GM23338 (cell line): ENCODE measurements at regions not wholly inside any gene's neighbourhood (a gene's known extent, or its start where the extent isn't known, plus 50 kb on each side); places are given as distances from the start of the nearest gene placed in this dataset.

ENCODE experiments used
- ATAC-seq: fragments of 200-7000 bp; cut with Tn5 transposase; 3 replicates; pipeline ENCODE4 v1.9.1; 2020
- DNase-seq: peaks from one replicate; pipeline ENCODE4 v3.0.0-alpha.2; 2015; ENCODE audit warnings: low spot score
- H2AFZ ChIP-seq: fragments of 200-600 bp; sonication (generic); 2 replicates; pipeline ENCODE4 v1.8.0; 2016; ENCODE audit warnings: antibody characterized with exemption, mild to moderate bottlenecking, moderate library complexity
- H3F3A ChIP-seq: fragments of 200-600 bp; sonication (generic); replicated peaks from 2 replicates; pipeline ENCODE4 v1.8.0; 2017; ENCODE audit warnings: antibody characterized with exemption, mixed run types, low read depth
- H3K27ac ChIP-seq: fragments of 200-600 bp; sonication (generic); 2 replicates; pipeline ENCODE4 v1.6.1; 2016; ENCODE audit warnings: low read depth
- H3K27me3 ChIP-seq: fragments of 200-600 bp; sonication (generic); 2 replicates; pipeline ENCODE4 v1.8.0; 2016; ENCODE audit warnings: mild to moderate bottlenecking, mixed run types, moderate library complexity; ENCODE audit not compliant: insufficient read depth
- H3K36me3 ChIP-seq: fragments of 200-600 bp; sonication (generic); 2 replicates; pipeline ENCODE4 v1.8.0; 2016; ENCODE audit warnings: mild to moderate bottlenecking; ENCODE audit not compliant: insufficient read depth
- H3K4me1 ChIP-seq: fragments of 200-600 bp; sonication (generic); 2 replicates; pipeline ENCODE4 v1.8.0; 2016; ENCODE audit warnings: mild to moderate bottlenecking, moderate library complexity; ENCODE audit not compliant: insufficient read depth
- H3K4me2 ChIP-seq: fragments of 200-600 bp; sonication (generic); 2 replicates; pipeline ENCODE4 v1.7.1; 2017; ENCODE audit warnings: mixed run types
- H3K4me3 ChIP-seq: fragments of 200-600 bp; sonication (generic); 2 replicates; pipeline ENCODE4 v1.6.1; 2016; ENCODE audit warnings: mixed run types
- H3K79me2 ChIP-seq: fragments of 200-600 bp; sonication (generic); replicated peaks from 2 replicates; pipeline ENCODE4 v1.8.0; 2017; ENCODE audit warnings: mild to moderate bottlenecking; ENCODE audit not compliant: insufficient read depth
- H3K9me2 ChIP-seq: fragments of 200-600 bp; sonication (generic); 2 replicates; pipeline ENCODE4 v1.8.0; 2017; ENCODE audit not compliant: insufficient read depth
- H4K20me1 ChIP-seq: fragments of 200-600 bp; sonication (generic); replicated peaks from 2 replicates; pipeline ENCODE4 v1.8.0; 2017; ENCODE audit warnings: mild to moderate bottlenecking; ENCODE audit not compliant: insufficient read depth
- H3K27ac Mint-ChIP-seq: 2 replicates; pipeline ENCODE4 v1.8.0; 2020; ENCODE audit warnings: inconsistent platforms, mild to moderate bottlenecking, moderate library complexity, mixed read lengths
- H3K27me3 Mint-ChIP-seq: 3 replicates; pipeline ENCODE4 v1.8.0; 2022; ENCODE audit warnings: low read depth, mild to moderate bottlenecking, moderate library complexity, mixed read lengths, inconsistent platforms; ENCODE audit not compliant: insufficient read depth, poor library complexity
- H3K36me3 Mint-ChIP-seq: 3 replicates; pipeline ENCODE4 v1.8.0; 2021; ENCODE audit warnings: low read depth, mild to moderate bottlenecking, inconsistent platforms, moderate library complexity, mixed read lengths
- H3K4me1 Mint-ChIP-seq: 3 replicates; pipeline ENCODE4 v1.8.0; 2020; ENCODE audit warnings: mild to moderate bottlenecking, inconsistent platforms, mixed read lengths
- H3K4me3 Mint-ChIP-seq: 3 replicates; pipeline ENCODE4 v1.8.0; 2021; ENCODE audit warnings: moderate library complexity, mild to moderate bottlenecking, inconsistent platforms, mixed read lengths
- H3K9me3 Mint-ChIP-seq: 3 replicates; pipeline ENCODE4 v1.8.0; 2020; ENCODE audit warnings: moderate library complexity, mild to moderate bottlenecking, inconsistent platforms, mixed read lengths
- EZH2 ChIP-seq: fragments of 200-600 bp; sonication (generic); IDR thresholded peaks from one replicate; pipeline ENCODE4 v1.8.0; 2017; ENCODE audit warnings: antibody characterized with exemption, mild to moderate bottlenecking, low read depth; ENCODE audit not compliant: unreplicated experiment
- EZH2phosphoT487 ChIP-seq: fragments of 200-600 bp; sonication (generic); IDR thresholded peaks from one replicate; pipeline ENCODE4 v1.8.1; 2018; ENCODE audit warnings: antibody characterized with exemption; ENCODE audit not compliant: unreplicated experiment
- JUNB ChIP-seq: IDR thresholded peaks from one replicate; pipeline ENCODE4 v1.6.1; 2016; ENCODE audit warnings: antibody characterized with exemption; ENCODE audit not compliant: unreplicated experiment
- POLR2AphosphoS5 ChIP-seq: IDR thresholded peaks from 2 replicates; pipeline ENCODE4 v1.6.1; 2016; ENCODE audit warnings: antibody characterized with exemption, low read depth
- STAT1 ChIP-seq: IDR thresholded peaks from one replicate; pipeline ENCODE4 v1.6.1; 2016; ENCODE audit warnings: antibody characterized with exemption; ENCODE audit not compliant: unreplicated experiment
- ZNF114 ChIP-seq: fragments of 250-450 bp; sonication (Bioruptor Pico); IDR thresholded peaks from 2 replicates; pipeline ENCODE4 v1.5.0; 2020; ENCODE audit warnings: mild to moderate bottlenecking, moderate library complexity
- ZNF331 ChIP-seq: fragments of 250-450 bp; sonication (Bioruptor Pico); IDR thresholded peaks from 2 replicates; pipeline ENCODE4 v1.5.0; 2020; ENCODE audit warnings: low read depth, mild to moderate bottlenecking, moderate library complexity
- TF ChIP-seq, protein P1 (sequence below): IDR thresholded peaks from 2 replicates; pipeline ENCODE4 v1.6.1; 2016; ENCODE audit warnings: antibody characterized with exemption
- TF ChIP-seq, protein P2 (sequence below): IDR thresholded peaks from one replicate; pipeline ENCODE4 v1.6.1; 2018; ENCODE audit warnings: antibody characterized with exemption; ENCODE audit not compliant: unreplicated experiment
- TF ChIP-seq, protein P3 (sequence below), 2 experiments: fragments of 200-600 bp in 1 of 2; sonication (generic) in 1 of 2; conservative IDR thresholded peaks; 2 replicates each; pipeline versions ENCODE4 v1.5.1 to v1.6.1; 2016 to 2017; ENCODE audit warnings: antibody characterized with exemption in 2 of 2, low read depth in 2 of 2, mild to moderate bottlenecking in 2 of 2, moderate library complexity in 1 of 2

DNA sequence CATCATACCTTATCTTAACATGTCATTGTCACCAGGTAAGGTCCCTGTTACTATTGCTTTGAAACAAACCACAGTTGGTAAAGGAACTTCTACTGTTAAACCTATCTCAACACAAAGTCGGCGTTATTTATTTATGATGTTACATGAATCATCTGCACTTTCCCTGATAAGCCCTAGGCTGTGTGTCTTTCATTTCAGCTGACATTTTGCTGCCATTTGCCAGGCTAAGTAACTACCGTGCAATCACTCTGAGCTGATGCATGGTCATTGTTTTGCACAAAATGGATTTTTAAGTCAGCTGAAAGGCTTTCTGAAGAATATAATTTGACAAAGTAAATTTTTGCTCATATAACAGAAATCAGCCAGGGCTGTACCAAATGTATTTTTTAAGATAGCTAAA lies 546.5 kb downstream of the ZNF608 start:
- no peak for TF ChIP-seq POLR2AphosphoS5
- no peak for TF ChIP-seq EZH2phosphoT487
- TF ChIP-seq ZNF331 = no peak
- TF ChIP-seq, protein P1, sequence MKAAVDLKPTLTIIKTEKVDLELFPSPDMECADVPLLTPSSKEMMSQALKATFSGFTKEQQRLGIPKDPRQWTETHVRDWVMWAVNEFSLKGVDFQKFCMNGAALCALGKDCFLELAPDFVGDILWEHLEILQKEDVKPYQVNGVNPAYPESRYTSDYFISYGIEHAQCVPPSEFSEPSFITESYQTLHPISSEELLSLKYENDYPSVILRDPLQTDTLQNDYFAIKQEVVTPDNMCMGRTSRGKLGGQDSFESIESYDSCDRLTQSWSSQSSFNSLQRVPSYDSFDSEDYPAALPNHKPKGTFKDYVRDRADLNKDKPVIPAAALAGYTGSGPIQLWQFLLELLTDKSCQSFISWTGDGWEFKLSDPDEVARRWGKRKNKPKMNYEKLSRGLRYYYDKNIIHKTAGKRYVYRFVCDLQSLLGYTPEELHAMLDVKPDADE = no peak
- TF ChIP-seq, protein P2, sequence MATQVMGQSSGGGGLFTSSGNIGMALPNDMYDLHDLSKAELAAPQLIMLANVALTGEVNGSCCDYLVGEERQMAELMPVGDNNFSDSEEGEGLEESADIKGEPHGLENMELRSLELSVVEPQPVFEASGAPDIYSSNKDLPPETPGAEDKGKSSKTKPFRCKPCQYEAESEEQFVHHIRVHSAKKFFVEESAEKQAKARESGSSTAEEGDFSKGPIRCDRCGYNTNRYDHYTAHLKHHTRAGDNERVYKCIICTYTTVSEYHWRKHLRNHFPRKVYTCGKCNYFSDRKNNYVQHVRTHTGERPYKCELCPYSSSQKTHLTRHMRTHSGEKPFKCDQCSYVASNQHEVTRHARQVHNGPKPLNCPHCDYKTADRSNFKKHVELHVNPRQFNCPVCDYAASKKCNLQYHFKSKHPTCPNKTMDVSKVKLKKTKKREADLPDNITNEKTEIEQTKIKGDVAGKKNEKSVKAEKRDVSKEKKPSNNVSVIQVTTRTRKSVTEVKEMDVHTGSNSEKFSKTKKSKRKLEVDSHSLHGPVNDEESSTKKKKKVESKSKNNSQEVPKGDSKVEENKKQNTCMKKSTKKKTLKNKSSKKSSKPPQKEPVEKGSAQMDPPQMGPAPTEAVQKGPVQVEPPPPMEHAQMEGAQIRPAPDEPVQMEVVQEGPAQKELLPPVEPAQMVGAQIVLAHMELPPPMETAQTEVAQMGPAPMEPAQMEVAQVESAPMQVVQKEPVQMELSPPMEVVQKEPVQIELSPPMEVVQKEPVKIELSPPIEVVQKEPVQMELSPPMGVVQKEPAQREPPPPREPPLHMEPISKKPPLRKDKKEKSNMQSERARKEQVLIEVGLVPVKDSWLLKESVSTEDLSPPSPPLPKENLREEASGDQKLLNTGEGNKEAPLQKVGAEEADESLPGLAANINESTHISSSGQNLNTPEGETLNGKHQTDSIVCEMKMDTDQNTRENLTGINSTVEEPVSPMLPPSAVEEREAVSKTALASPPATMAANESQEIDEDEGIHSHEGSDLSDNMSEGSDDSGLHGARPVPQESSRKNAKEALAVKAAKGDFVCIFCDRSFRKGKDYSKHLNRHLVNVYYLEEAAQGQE = no peak
- no peak for TF ChIP-seq ZNF114 (CRISPR knock-in tag)
- TF ChIP-seq STAT1 = no peak
- TF ChIP-seq JUNB = no peak
- no peak for ATAC-seq
- Histone ChIP-seq H3K9me2 (no peaks in the 10 kb centered on the region), H3K4me3 (no peak overlapping the region), H3K27me3 (no peaks in the 10 kb centered on the region), H3K4me2 (no peak overlapping the region), H4K20me1 (no peaks in the 10 kb centered on the region), H3K4me1 (0 out of 2 replicates have a peak, but pooled peaks cover 5% of the 10 kb centered on the region), H3K79me2 (no peaks in the 10 kb centered on the region), H3K27ac (no peak overlapping the region), H3K36me3 (peaks cover 9% of the 10 kb centered on the region; the same call in 1 of the 2 replicates), H2AFZ (no peak overlapping the region), H3F3A (no peaks in the 10 kb centered on the region)
- H3K27me3 Mint-ChIP-seq = peaks cover 7% of the 10 kb centered on the region
- H3K4me3 Mint-ChIP-seq = no peak overlapping the region
- DNase-seq = no peak
- H3K4me1 Mint-ChIP-seq = no peaks in the 10 kb centered on the region; the same call in 2 of the 3 replicates
- H3K9me3 Mint-ChIP-seq = peaks cover 47% of the 10 kb centered on the region
- no peak overlapping the region for H3K27ac Mint-ChIP-seq
- H3K36me3 Mint-ChIP-seq = peaks cover 43% of the 10 kb centered on the region

DNA sequence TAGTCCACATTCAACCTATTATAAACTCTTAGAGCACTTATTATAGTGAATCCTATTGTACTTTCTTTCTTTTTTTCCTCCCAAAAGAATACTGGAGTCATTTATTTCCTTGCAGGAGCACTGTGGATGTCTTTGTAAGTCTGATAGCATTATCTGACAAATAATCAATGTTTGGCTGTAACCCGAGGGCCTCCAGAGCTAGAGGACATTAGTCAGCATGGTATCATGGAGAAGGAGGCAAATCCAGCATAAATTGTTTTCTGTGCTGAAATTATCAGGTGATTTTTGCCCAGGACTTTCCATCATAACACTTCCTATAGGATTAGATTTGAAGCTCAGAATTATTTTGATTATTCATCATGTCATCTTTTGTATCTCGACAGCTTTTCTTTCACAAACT lies 551.0 kb downstream of the ZNF608 start:
- Histone ChIP-seq H3K9me2 (no peaks in the 10 kb centered on the region; the same call in 1 of the 2 replicates), H3F3A (no peaks in the 10 kb centered on the region), H3K79me2 (no peaks in the 10 kb centered on the region), H3K4me3 (no peak overlapping the region), H3K4me1 (0 out of 2 replicates have a peak, but pooled peaks cover 5% of the 10 kb centered on the region), H4K20me1 (no peaks in the 10 kb centered on the region), H2AFZ (no peak overlapping the region), H3K27ac (no peak overlapping the region), H3K27me3 (no peaks in the 10 kb centered on the region), H3K36me3 (no peaks in the 10 kb centered on the region), H3K4me2 (no peak overlapping the region)
- Mint-ChIP-seq H3K4me1 (no peaks in the 10 kb centered on the region; the same call in 2 of the 3 replicates), H3K9me3 (peaks cover 10% of the 10 kb centered on the region; the same call in 2 of the 3 replicates), H3K36me3 (peaks cover 6% of the 10 kb centered on the region; the same call in 1 of the 3 replicates), H3K4me3 (no peak overlapping the region), H3K27ac (no peak overlapping the region), H3K27me3 (peaks cover 2% of the 10 kb centered on the region)
- ATAC-seq = no peak
- DNase-seq = no peak
- TF ChIP-seq ZNF114 (CRISPR knock-in tag) = no peak
- TF ChIP-seq, protein P3, sequence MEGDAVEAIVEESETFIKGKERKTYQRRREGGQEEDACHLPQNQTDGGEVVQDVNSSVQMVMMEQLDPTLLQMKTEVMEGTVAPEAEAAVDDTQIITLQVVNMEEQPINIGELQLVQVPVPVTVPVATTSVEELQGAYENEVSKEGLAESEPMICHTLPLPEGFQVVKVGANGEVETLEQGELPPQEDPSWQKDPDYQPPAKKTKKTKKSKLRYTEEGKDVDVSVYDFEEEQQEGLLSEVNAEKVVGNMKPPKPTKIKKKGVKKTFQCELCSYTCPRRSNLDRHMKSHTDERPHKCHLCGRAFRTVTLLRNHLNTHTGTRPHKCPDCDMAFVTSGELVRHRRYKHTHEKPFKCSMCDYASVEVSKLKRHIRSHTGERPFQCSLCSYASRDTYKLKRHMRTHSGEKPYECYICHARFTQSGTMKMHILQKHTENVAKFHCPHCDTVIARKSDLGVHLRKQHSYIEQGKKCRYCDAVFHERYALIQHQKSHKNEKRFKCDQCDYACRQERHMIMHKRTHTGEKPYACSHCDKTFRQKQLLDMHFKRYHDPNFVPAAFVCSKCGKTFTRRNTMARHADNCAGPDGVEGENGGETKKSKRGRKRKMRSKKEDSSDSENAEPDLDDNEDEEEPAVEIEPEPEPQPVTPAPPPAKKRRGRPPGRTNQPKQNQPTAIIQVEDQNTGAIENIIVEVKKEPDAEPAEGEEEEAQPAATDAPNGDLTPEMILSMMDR (conservative IDR thresholded peaks at IDR 0.05; ENCODE audit: low read depth in 2 of 2) = no peak
- TF ChIP-seq, protein P2 = no peak
- no peak for TF ChIP-seq STAT1
- no peak for TF ChIP-seq EZH2
- TF ChIP-seq EZH2phosphoT487 = no peak
